ENCODE measurements at regions not wholly inside any gene's neighbourhood (a gene's known extent, or its start where the extent isn't known, plus 50 kb on each side); places are given as distances from the start of the nearest gene placed in this dataset.

DNA sequence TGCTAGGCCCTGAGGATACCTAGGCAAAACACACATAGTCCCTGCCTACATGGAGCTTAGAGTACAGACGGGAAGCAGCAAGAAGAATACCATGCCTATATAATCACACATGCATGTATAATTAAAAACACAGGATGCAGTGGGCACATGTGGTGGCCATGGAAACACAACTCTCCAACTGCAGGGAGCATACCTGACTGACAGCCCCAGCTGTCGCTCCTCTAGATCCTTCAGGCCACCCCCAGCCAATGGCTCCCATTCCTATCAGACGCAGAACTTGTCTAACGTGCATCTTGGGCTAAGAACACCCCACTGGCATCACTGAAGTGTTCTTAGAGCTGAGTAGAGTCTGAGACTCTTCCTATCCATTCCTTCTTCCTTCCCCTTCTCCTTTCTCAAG lies 125.5 kb upstream of the FRMD4B start:
- DNase-seq: no peak
- Histone ChIP-seq H3K27ac (no peak overlapping the region), H3K9ac (ENCODE audit: low read depth in 2 of 2, low read length in 2 of 2) (no peak overlapping the region), H3K4me1 (no peaks in the 10 kb centered on the region), H3K4me3 (no peak overlapping the region), H3K27me3 (no peaks in the 10 kb centered on the region), H3K9me3 (no peaks in the 10 kb centered on the region), H3K36me3 (no peaks in the 10 kb centered on the region)
- TF ChIP-seq, protein P1, sequence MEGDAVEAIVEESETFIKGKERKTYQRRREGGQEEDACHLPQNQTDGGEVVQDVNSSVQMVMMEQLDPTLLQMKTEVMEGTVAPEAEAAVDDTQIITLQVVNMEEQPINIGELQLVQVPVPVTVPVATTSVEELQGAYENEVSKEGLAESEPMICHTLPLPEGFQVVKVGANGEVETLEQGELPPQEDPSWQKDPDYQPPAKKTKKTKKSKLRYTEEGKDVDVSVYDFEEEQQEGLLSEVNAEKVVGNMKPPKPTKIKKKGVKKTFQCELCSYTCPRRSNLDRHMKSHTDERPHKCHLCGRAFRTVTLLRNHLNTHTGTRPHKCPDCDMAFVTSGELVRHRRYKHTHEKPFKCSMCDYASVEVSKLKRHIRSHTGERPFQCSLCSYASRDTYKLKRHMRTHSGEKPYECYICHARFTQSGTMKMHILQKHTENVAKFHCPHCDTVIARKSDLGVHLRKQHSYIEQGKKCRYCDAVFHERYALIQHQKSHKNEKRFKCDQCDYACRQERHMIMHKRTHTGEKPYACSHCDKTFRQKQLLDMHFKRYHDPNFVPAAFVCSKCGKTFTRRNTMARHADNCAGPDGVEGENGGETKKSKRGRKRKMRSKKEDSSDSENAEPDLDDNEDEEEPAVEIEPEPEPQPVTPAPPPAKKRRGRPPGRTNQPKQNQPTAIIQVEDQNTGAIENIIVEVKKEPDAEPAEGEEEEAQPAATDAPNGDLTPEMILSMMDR (IDR thresholded peaks at IDR 0.05): no peak
- intact Hi-C loops (cut with DNase I): no loop called here

DNA sequence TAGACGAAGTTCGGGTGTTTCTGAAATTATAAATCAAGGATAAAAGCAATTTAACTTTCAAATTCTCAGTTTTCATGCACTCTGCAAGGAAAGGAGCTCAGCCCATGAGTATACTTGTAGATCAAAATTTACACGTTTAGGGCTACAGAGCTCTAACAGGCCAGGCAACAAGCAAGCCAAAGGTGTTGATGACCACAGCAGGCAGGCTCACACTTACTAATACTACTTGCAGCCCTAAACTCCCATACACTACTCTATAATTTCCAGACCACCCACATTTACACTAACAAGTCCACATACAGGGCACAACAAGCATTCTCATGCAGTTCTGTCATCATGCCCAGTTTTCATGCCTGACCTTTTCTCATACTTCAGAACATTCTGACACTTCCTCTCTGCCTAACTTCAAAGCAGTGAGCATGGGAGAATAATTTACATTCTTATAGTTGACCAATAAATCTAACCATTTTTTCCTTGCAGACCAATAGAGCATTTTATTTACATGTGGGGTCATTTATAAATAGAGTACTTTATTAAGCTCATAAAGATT lies 124.7 kb upstream of the FRMD4B start:
- Histone ChIP-seq H3K9me3 (no peaks in the 10 kb centered on the region), H3K36me3 (no peaks in the 10 kb centered on the region), H3K9ac (ENCODE audit: low read depth in 2 of 2, low read length in 2 of 2) (no peak overlapping the region), H3K4me3 (no peak overlapping the region), H3K27ac (no peak overlapping the region), H3K27me3 (no peaks in the 10 kb centered on the region), H3K4me1 (no peaks in the 10 kb centered on the region)
- intact Hi-C loops (cut with DNase I): no loop called here
- no peak for DNase-seq
- TF ChIP-seq, protein P1 (IDR thresholded peaks at IDR 0.05): no peak

DNA sequence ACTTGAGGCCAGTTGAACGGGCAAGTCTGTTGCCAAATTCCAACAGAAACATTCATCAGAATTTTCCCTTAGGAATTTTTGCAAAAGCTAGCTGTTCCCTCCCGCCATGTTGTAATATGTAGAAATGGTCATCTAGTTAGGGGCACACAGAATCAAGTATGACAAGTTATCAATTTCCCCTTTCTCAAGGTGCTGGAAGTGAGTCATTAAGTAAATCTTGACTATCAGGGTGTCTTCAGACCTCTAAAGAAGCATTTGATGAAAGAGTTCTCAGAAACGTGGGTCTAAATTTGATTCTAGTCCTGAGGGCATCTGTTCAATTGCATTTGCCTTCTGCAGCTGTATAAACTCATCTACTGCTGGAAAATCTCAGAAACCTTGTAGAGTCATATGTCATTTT lies 123.4 kb upstream of the FRMD4B start:
- Histone ChIP-seq H3K9ac (ENCODE audit: low read depth in 2 of 2, low read length in 2 of 2) (no peak overlapping the region), H3K27me3 (no peaks in the 10 kb centered on the region), H3K27ac (no peak overlapping the region), H3K4me1 (no peaks in the 10 kb centered on the region), H3K4me3 (no peak overlapping the region), H3K36me3 (no peaks in the 10 kb centered on the region), H3K9me3 (no peaks in the 10 kb centered on the region)
- intact Hi-C loops (cut with DNase I): no loop called here
- no peak for DNase-seq
- TF ChIP-seq, protein P1 (IDR thresholded peaks at IDR 0.05): no peak

DNA sequence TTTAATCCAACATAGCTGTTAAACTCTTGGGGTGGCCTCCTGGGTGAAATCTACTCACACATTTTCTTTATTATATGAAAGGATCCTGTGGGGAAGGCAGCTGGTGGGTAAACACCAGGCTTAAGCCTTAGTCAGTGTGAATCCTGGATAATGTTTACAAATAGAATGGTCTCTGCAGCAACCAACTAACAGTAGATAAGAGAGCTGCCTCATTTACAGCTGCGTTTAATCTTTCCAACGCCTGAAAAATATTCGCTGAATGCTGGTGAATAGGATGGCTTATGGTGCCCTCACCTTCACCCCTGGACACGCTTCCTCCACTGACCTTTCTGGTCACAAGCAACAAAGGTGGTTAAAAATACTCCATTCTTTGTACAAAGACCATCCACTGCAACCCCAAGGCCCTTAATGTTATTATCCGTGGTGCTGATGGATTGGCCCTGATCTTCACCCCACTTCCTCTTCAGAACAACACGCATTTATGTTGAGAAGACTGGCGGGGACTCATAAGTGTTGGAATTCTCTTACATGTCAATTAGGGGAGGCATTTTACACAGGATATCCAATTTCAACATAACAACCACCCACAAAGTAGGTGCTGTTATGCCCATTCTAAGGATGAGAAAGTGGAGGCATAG lies 120.0 kb upstream of the FRMD4B start:
- Histone ChIP-seq H3K27me3 (no peaks in the 10 kb centered on the region), H3K4me3 (no peak overlapping the region), H3K36me3 (no peaks in the 10 kb centered on the region), H3K9me3 (no peaks in the 10 kb centered on the region), H3K9ac (ENCODE audit: low read depth in 2 of 2, low read length in 2 of 2) (no peak overlapping the region), H3K27ac (no peak overlapping the region), H3K4me1 (no peaks in the 10 kb centered on the region)
- DNase-seq: no peak
- intact Hi-C loops (cut with DNase I): no loop called here
- TF ChIP-seq, protein P1 (IDR thresholded peaks at IDR 0.05): no peak

DNA sequence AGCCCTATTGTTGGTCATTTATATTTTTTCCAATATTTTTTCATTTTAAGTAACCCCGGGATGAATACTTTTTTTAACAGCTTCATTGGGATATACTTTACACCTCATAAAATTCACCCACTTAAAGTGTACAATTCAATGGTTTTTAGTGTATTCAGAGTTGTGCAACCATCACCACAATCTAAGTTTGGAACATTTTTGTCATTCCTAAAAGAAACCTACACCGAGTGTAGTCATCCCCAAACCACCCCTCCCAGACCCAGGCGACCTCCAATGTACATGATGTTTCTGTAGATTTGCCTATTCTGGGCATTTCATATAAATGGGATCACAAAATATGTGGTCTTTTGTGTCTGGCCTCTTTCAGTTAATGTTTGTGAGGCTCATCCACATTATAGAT lies 118.3 kb upstream of the FRMD4B start:
- Histone ChIP-seq H3K27me3 (no peaks in the 10 kb centered on the region), H3K27ac (no peak overlapping the region), H3K9me3 (no peaks in the 10 kb centered on the region), H3K9ac (ENCODE audit: low read depth in 2 of 2, low read length in 2 of 2) (no peak overlapping the region), H3K4me1 (no peaks in the 10 kb centered on the region), H3K4me3 (no peak overlapping the region), H3K36me3 (no peaks in the 10 kb centered on the region)
- intact Hi-C loops (cut with DNase I): no loop called here
- no peak for DNase-seq
- TF ChIP-seq, protein P1 (IDR thresholded peaks at IDR 0.05): no peak

All from colonic mucosa (tissue), 4 donors.